Osteoblast (primary cell): ENCODE measurements at regions not wholly inside any gene's neighbourhood (a gene's known extent, or its start where the extent isn't known, plus 50 kb on each side); places are given as distances from the start of the nearest gene placed in this dataset.

Source experiments
- DNase-seq: peaks from one replicate; pipeline ENCODE4 v3.0.0; 2011; ENCODE audit warnings: low spot score, mixed read lengths; ENCODE audit not compliant: insufficient read length; ENCODE audit errors: missing footprints
- H2AFZ ChIP-seq: 2 replicates; pipeline ENCODE4 v1.6.0; 2011; ENCODE audit warnings: mild to moderate bottlenecking, low read length
- H3K27ac ChIP-seq: 2 replicates; pipeline ENCODE4 v1.5.1; 2011; ENCODE audit warnings: mild to moderate bottlenecking, low read depth, low read length, moderate library complexity
- H3K27me3 ChIP-seq: 2 replicates; pipeline ENCODE4 v1.6.0; 2012; ENCODE audit warnings: mild to moderate bottlenecking, control low read depth, inconsistent platforms, low read length, moderate library complexity; ENCODE audit not compliant: insufficient read depth
- H3K36me3 ChIP-seq: 2 replicates; pipeline ENCODE4 v1.5.1; 2011; ENCODE audit warnings: mild to moderate bottlenecking, low read length, control low read depth, moderate library complexity; ENCODE audit not compliant: insufficient read depth
- H3K4me1 ChIP-seq: 2 replicates; pipeline ENCODE4 v1.5.1; 2011; ENCODE audit warnings: mild to moderate bottlenecking, low read length, control low read depth, moderate library complexity; ENCODE audit not compliant: insufficient read depth
- H3K4me2 ChIP-seq: 2 replicates; pipeline ENCODE4 v1.6.0; 2011; ENCODE audit warnings: mild to moderate bottlenecking, low read length; ENCODE audit not compliant: insufficient read depth
- H3K4me3 ChIP-seq: fragments of 200-600 bp; sonication (generic); 3 replicates; pipeline ENCODE4 v1.5.1; 2012; ENCODE audit warnings: mild to moderate bottlenecking, low read length, inconsistent platforms; ENCODE audit not compliant: insufficient read depth
- H3K79me2 ChIP-seq: 2 replicates; pipeline ENCODE4 v1.6.0; 2012; ENCODE audit warnings: mild to moderate bottlenecking, low read length, control low read depth, inconsistent platforms; ENCODE audit not compliant: insufficient read depth
- H3K9me3 ChIP-seq: 2 replicates; pipeline ENCODE4 v1.5.1; 2011; ENCODE audit warnings: low read depth, low read length, control low read depth
- H4K20me1 ChIP-seq: 2 replicates; pipeline ENCODE4 v1.6.0; 2012; ENCODE audit warnings: mild to moderate bottlenecking, low read length, control low read depth; ENCODE audit not compliant: insufficient read depth
- CTCF ChIP-seq: IDR thresholded peaks from 2 replicates; pipeline ENCODE4 v1.5.1; 2011; ENCODE audit warnings: mild to moderate bottlenecking, low read depth, low read length, moderate library complexity; ENCODE audit errors: extremely low read depth

- Histone ChIP-seq H4K20me1 (no peaks in the 10 kb centered on the region), H3K9me3 (no peaks in the 10 kb centered on the region), H3K79me2 (no peaks in the 10 kb centered on the region), H3K4me1 (no peaks in the 10 kb centered on the region), H3K4me3 (no peak overlapping the region), H3K4me2 (no peak overlapping the region), H3K36me3 (no peaks in the 10 kb centered on the region), H3K27ac (no peak overlapping the region), H2AFZ (no peak overlapping the region), H3K27me3 (no peaks in the 10 kb centered on the region)
- TF ChIP-seq CTCF: no peak
- DNase-seq: no peak
Observed at GRCh38 chr14:95439881-95440280, 76.6 kb downstream of the SYNE3 start.

- Histone ChIP-seq H2AFZ (no peak overlapping the region), H4K20me1 (no peaks in the 10 kb centered on the region), H3K4me2 (no peak overlapping the region), H3K27ac (no peak overlapping the region), H3K9me3 (no peaks in the 10 kb centered on the region), H3K27me3 (no peaks in the 10 kb centered on the region), H3K79me2 (no peaks in the 10 kb centered on the region), H3K36me3 (no peaks in the 10 kb centered on the region), H3K4me1 (no peaks in the 10 kb centered on the region), H3K4me3 (no peak overlapping the region)
- no peak for TF ChIP-seq CTCF
- no peak for DNase-seq
Observed at GRCh38 chr14:95437715-95438114, 78.7 kb downstream of the SYNE3 start.

- no peaks in the 10 kb centered on the region for H3K36me3 ChIP-seq
- H4K20me1 ChIP-seq: no peaks in the 10 kb centered on the region
- H2AFZ ChIP-seq: no peak overlapping the region
- H3K79me2 ChIP-seq: no peaks in the 10 kb centered on the region
- no peak for TF ChIP-seq CTCF
- H3K4me1 ChIP-seq: no peaks in the 10 kb centered on the region
- DNase-seq: no peak
- H3K4me2 ChIP-seq: no peak overlapping the region
- H3K9me3 ChIP-seq: no peaks in the 10 kb centered on the region
- no peaks in the 10 kb centered on the region for H3K27me3 ChIP-seq
- H3K4me3 ChIP-seq: no peak overlapping the region
- no peak overlapping the region for H3K27ac ChIP-seq
Observed at GRCh38 chr14:95436354-95436753, 80.1 kb downstream of the SYNE3 start.

GRCh38 chr14:95434121-95434520 lies 82.3 kb downstream of the SYNE3 start:
- H3K4me1 ChIP-seq: no peaks in the 10 kb centered on the region

More at GRCh38 chr14:95434121-95434520, 82.3 kb downstream of the SYNE3 start:
- no peak overlapping the region for H2AFZ ChIP-seq
- H3K9me3 ChIP-seq: no peaks in the 10 kb centered on the region
- H3K4me2 ChIP-seq: no peak overlapping the region
- no peak for DNase-seq
- no peaks in the 10 kb centered on the region for H4K20me1 ChIP-seq
- H3K36me3 ChIP-seq: no peaks in the 10 kb centered on the region
- H3K27ac ChIP-seq: no peak overlapping the region
- no peak for TF ChIP-seq CTCF
- no peaks in the 10 kb centered on the region for H3K27me3 ChIP-seq
- no peak overlapping the region for H3K4me3 ChIP-seq
- H3K79me2 ChIP-seq: no peaks in the 10 kb centered on the region
